Large intestine (tissue), 3 donors: ENCODE measurements at regions not wholly inside any gene's neighbourhood (a gene's known extent, or its start where the extent isn't known, plus 50 kb on each side); places are given as distances from the start of the nearest gene placed in this dataset.

ENCODE experiments used
- DNase-seq, 2 donors: peaks; one replicate each; pipeline versions ENCODE4 v3.0.0 to v3.0.0-alpha.2; 2013
- H3K27ac ChIP-seq: one replicate; pipeline ENCODE4 v1.5.1; 2013; ENCODE audit warnings: low read length
- H3K27me3 ChIP-seq: 2 replicates; pipeline ENCODE4 v1.6.1; 2013; ENCODE audit warnings: low read length; ENCODE audit not compliant: control insufficient read depth, insufficient read depth
- H3K36me3 ChIP-seq: 2 replicates; pipeline ENCODE4 v1.6.1; 2013; ENCODE audit warnings: low read length; ENCODE audit not compliant: control insufficient read depth, insufficient read depth
- H3K4me1 ChIP-seq: one replicate; pipeline ENCODE4 v1.6.1; 2013; ENCODE audit warnings: low read length; ENCODE audit not compliant: control insufficient read depth, insufficient read depth
- H3K4me3 ChIP-seq: one replicate; pipeline ENCODE4 v1.5.1; 2013; ENCODE audit warnings: low read length
- H3K9me3 ChIP-seq: one replicate; pipeline ENCODE4 v1.6.1; 2013; ENCODE audit warnings: mild to moderate bottlenecking, low read depth, low read length, moderate library complexity; ENCODE audit not compliant: control insufficient read depth
- WGBS: methylation state at CpG from one replicate; pipeline ENCODE4 v1.1.5; 2013; ENCODE audit warnings: low lambda C conversion rate; ENCODE audit not compliant: insufficient coverage; 5-methylcytosine and 5-hydroxymethylcytosine counted together

DNA sequence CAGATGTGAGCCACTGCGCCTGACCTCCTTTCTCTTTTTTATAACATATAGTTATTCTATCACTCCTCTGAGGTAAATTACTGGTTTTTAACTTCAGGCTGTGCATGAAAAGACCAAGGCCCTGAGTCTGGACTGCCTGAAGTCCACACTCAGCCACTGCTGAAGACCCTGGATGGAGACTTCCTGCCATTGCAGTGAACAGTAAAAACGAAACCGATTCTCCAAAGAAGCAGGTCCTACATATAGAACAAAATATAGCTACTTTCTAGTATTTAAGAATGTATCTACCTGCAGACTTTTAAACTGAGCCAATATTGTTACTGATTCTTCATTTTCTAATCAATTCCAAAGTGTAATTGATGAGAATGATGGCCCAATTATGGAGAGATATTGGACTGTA lies 232.8 kb downstream of the CHRM3 start:
- H3K9me3 ChIP-seq = no peaks in the 10 kb centered on the region
- no CpG with 5 or more reads among the region's 3 CpGs for WGBS
- H3K27me3 ChIP-seq = no peaks in the 10 kb centered on the region
- no peaks in the 10 kb centered on the region for H3K36me3 ChIP-seq
- H3K4me1 ChIP-seq = no peaks in the 10 kb centered on the region
- no peak for DNase-seq
- no peak overlapping the region for H3K27ac ChIP-seq
- H3K4me3 ChIP-seq = no peak overlapping the region

DNA sequence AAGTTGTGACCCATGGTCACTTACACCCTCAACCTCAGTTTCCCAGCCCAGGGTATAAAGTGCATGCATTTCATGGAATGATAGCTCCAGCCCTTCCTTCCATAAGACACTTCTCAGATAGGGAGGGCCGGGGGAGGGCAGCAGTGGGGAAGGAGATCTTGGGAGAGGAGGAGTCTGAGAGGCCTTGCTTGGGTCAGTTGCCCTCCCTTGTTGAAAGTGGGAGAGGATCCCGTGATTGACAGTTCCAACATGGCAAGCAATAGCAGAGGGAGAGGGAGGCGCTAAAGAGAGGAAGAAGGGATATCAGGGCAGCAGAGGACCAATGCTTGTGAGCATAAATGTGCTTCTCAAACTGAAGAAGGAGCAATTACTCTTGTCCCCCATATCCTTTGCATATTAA lies 244.4 kb downstream of the CHRM3 start:
- no peak overlapping the region for H3K27ac ChIP-seq
- no peaks in the 10 kb centered on the region for H3K9me3 ChIP-seq
- WGBS = no CpG with 5 or more reads among the region's 3 CpGs
- H3K27me3 ChIP-seq = no peaks in the 10 kb centered on the region
- H3K36me3 ChIP-seq = no peaks in the 10 kb centered on the region
- H3K4me1 ChIP-seq = no peaks in the 10 kb centered on the region
- H3K4me3 ChIP-seq = no peak overlapping the region
- DNase-seq = no peak

DNA sequence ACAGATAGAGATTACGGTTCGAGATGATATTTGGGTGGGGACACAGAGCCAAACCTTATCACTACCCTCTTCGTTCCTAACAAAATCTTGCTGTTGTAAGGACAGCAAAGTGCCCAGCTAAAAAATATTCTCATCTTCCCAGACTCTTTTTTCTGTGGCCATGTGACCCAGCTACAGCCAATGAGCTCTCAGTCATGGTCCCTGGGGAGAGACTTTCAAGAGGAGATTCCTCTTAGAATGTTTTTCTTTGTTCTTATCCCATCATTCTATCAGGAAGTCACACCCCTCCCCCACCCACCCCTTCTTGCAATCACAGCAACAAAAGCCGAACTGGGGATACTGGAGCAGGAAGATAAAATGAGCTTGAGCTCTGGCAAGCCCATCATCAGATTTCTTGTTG lies 247.1 kb downstream of the CHRM3 start:
- no CpG with 5 or more reads among the region's 4 CpGs for WGBS
- H3K36me3 ChIP-seq = no peaks in the 10 kb centered on the region
- no peaks in the 10 kb centered on the region for H3K9me3 ChIP-seq
- H3K4me1 ChIP-seq = no peaks in the 10 kb centered on the region
- H3K27me3 ChIP-seq = no peaks in the 10 kb centered on the region
- DNase-seq = no peak
- H3K27ac ChIP-seq = no peak overlapping the region
- H3K4me3 ChIP-seq = no peak overlapping the region

DNA sequence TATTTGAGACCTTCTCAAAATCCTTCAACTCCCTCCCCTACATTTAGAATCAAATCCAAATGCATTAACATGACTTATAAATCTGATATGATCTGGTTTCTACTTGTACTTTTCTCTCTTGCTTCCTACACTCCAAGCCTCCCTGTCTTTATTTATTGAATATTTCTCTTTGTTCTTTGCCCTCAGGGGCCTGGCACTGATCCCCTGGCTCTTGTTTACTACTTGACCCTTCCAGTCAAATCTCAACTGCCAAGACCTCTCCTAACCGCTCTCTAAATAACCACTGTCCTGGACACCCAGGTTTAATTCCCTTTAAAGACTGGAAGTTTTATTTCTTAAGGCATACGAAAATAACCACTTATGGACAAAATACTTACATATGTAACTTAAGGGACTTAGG lies 248.9 kb downstream of the CHRM3 start:
- no CpG with 5 or more reads among the region's 2 CpGs for WGBS
- H3K27me3 ChIP-seq = no peaks in the 10 kb centered on the region
- H3K27ac ChIP-seq = no peak overlapping the region
- H3K4me3 ChIP-seq = no peak overlapping the region
- no peaks in the 10 kb centered on the region for H3K36me3 ChIP-seq
- no peaks in the 10 kb centered on the region for H3K4me1 ChIP-seq
- H3K9me3 ChIP-seq = no peaks in the 10 kb centered on the region
- no peak for DNase-seq

DNA sequence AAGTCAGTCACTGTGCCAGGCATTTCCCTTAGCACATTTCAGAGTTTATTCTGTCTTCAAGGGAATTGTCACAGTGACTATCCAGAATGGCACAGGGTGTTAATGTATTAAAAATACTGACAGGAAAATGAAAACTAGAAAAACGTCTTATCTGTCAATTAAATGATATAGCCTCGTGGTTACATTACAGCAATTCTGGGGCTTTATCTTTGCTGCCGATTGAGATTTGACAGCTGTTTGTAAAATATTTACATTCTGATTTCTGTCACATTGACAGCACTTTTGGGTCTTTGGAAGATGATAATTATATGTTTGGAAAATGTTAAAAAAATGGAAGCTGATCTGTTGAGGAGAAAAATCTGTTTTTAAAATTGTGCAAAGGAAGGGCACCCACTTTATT lies 250.0 kb downstream of the CHRM3 start:
- Histone ChIP-seq H3K4me3 (no peak overlapping the region), H3K4me1 (no peaks in the 10 kb centered on the region), H3K27ac (no peak overlapping the region), H3K9me3 (no peaks in the 10 kb centered on the region), H3K27me3 (no peaks in the 10 kb centered on the region), H3K36me3 (no peaks in the 10 kb centered on the region)
- 30% methylated on average over 2 of the region's 3 CpGs for WGBS
- no peak for DNase-seq

DNA sequence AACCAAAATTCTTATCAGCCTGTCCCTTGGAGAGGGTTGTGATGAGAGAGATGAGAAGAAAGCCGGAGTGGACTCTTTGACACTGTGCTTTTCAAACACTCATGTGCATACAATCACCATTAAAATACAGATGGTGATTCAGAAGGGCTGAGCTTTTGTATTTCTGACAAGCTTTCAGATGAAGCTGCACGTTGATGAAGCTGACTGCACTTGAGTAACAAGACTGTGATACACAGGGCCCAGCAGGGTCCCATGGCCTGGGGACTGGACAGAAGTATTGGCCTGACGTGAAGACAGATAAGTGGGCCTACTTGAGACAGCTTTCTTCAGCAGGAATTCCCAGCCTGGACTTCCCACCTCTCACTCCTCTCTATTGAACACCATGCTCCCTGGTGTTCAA lies 258.2 kb downstream of the CHRM3 start:
- WGBS = no CpG with 5 or more reads among the region's 3 CpGs
- Histone ChIP-seq H3K27ac (no peak overlapping the region), H3K27me3 (no peaks in the 10 kb centered on the region), H3K9me3 (peaks cover 4% of the 10 kb centered on the region), H3K4me1 (no peaks in the 10 kb centered on the region), H3K4me3 (no peak overlapping the region), H3K36me3 (no peaks in the 10 kb centered on the region)
- no peak for DNase-seq

DNA sequence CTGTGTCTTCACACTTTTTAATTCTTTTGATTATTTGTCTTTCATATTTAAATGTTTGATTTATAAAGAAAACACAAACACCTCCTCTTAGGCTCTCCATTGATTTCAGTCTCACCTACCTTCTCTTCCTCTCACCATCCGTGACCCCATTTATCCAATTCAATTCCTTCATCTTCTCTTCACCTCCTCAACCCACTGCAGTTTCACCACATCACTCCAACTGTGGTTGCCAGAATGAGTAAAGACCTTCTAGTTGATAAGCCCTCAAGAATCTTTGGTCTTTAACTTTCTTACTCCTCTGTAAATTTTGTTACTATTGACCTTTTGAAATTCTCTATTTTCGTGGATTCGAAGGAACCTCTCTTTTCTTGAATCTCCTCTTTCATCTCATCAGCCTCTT lies 260.7 kb downstream of the CHRM3 start:
- Histone ChIP-seq H3K27me3 (no peaks in the 10 kb centered on the region), H3K4me3 (no peak overlapping the region), H3K4me1 (no peaks in the 10 kb centered on the region), H3K36me3 (no peaks in the 10 kb centered on the region), H3K9me3 (peaks cover 4% of the 10 kb centered on the region), H3K27ac (no peak overlapping the region)
- 94% methylated on average over 3 of the region's 3 CpGs for WGBS
- DNase-seq = no peak

DNA sequence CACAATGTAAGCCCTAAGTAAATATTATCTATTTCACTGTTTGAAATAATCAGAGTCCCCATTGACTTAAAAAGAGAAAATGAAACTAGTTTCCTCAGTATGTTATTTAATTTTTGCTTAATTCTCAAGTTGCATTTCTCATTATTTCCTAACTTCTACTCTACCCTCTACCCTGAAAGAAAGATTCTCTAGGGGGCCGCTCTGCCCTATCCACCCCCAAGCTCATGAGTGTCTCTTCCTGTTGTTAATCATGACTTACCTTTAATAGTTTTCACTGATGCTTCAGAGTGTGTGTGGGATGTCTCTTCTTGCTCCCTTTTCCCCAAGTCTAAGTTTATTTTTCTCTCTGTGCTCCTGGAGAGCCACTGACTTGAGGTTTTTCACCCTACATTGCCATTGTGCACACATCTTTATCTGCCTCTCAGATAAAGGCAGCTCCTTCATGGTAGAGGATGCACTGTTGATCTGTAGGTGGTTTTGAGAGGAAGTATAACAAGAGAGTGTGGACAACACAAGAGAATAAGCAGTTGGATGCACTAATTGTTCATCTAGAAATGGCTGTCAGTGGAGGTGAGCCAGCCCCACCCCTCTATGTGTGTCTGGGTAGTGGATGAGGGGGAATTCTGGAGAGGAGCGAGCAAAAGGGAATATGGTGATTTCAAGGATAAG lies 261.7 kb downstream of the CHRM3 start:
- no peak for DNase-seq
- Histone ChIP-seq H3K9me3 (peaks cover 4% of the 10 kb centered on the region), H3K36me3 (no peaks in the 10 kb centered on the region), H3K27me3 (no peaks in the 10 kb centered on the region), H3K4me3 (no peak overlapping the region), H3K4me1 (no peaks in the 10 kb centered on the region), H3K27ac (no peak overlapping the region)
- WGBS = no CpG with 5 or more reads among the region's 2 CpGs

DNA sequence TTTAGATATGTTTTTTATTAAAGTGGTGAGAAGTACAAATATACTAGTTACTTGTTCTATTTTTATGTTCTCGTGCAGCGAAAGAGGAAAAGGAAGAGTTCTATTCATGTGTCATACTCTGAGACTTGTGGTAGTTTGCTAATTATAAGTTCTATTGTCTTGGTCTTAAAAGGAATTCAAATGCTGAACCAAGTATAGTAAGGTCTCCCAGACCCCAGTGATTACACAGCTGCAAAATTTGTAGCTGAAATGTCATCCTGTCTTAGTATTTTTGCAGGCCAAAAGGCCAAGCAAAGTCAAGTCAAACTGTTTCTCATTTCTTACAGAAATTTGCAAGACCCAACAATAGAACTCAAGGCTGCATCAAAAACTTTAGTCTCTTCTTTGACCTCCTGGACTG lies 268.7 kb downstream of the CHRM3 start:
- DNase-seq = no peak
- WGBS = 90% methylated on average over 2 of the region's 2 CpGs

DNA sequence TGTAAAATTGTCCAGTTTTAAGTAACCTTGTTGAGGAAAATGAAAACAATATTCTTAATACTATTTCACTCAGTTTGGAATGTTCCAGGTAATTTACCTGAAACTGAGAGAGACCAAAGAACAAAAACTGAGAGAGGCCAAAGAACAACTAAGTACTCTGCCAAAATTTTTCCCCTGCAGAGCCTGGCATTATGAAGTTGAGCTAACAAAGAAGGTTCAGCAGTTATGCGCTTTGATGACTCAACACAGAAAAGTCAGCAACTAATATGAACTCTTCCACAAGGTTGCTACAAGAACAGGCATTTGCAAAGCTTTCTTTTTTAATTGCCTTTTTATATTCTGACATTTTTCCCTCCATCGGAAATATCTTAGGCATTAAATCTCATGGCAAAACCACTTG lies 270.9 kb downstream of the CHRM3 start:
- DNase-seq = no peak
- H3K9me3 ChIP-seq = no peaks in the 10 kb centered on the region
- no peaks in the 10 kb centered on the region for H3K4me1 ChIP-seq
- H3K4me3 ChIP-seq = no peak overlapping the region
- H3K27me3 ChIP-seq = no peaks in the 10 kb centered on the region
- no peak overlapping the region for H3K27ac ChIP-seq
- H3K36me3 ChIP-seq = no peaks in the 10 kb centered on the region
- WGBS = 100% methylated on average over 2 of the region's 2 CpGs

More for the DNA sequence above, 268.7 kb downstream of the CHRM3 start:
- H3K4me1 ChIP-seq = no peaks in the 10 kb centered on the region
- no peak overlapping the region for H3K4me3 ChIP-seq
- no peaks in the 10 kb centered on the region for H3K36me3 ChIP-seq
- no peaks in the 10 kb centered on the region for H3K27me3 ChIP-seq
- no peaks in the 10 kb centered on the region for H3K9me3 ChIP-seq
- H3K27ac ChIP-seq = no peak overlapping the region

DNA sequence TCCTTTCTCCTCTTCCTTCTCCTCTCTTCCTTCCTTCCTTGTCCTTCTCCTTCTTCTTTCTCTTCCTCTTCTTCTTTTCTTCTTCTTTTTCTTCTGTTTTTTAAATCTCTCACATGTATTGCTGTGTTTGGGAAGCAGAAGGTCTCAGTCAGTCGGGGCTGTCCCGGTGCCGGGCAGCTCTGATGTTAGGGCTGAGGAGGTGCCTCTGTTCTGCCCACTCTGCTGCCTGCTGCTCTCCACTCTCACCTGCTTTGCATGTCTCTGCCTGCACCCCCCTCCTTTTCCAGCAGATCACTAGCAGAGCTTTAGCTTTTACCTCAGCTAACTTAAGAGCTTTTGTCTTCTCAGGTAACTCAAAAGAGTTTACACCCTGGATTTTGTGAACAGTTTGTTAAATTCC lies 276.6 kb downstream of the CHRM3 start:
- Histone ChIP-seq H3K4me1 (no peaks in the 10 kb centered on the region), H3K27me3 (no peaks in the 10 kb centered on the region), H3K4me3 (no peak overlapping the region), H3K36me3 (no peaks in the 10 kb centered on the region), H3K9me3 (no peaks in the 10 kb centered on the region), H3K27ac (no peak overlapping the region)
- no peak for DNase-seq
- WGBS = no CpG with 5 or more reads among the region's 3 CpGs
